IMR-90 (cell line): ENCODE measurements at regions not wholly inside any gene's neighbourhood (a gene's known extent, or its start where the extent isn't known, plus 50 kb on each side); places are given as distances from the start of the nearest gene placed in this dataset.

ENCODE experiments used
- ATAC-seq: fragments of 200-7000 bp; cut with Tn5 transposase; 2 replicates; pipeline ENCODE4 v1.9.1; 2020; ENCODE audit warnings: low read depth, mild to moderate bottlenecking, moderate library complexity
- BruUV-seq: library from RNA; stranded (reverse); fragments of 400-500 nt; replicated peaks from 2 replicates; lab custom pipeline; 2021; lab: Mats Ljungman, UMichigan
- CTCF ChIA-PET: fragments of 300-600 bp; formaldehyde crosslinking; extraction: SDS; loops from one replicate; lab custom pipeline; 2021; ENCODE audit warnings: antibody characterized with exemption; lab: Yijun Ruan, JAX
- POLR2A ChIA-PET: fragments of 300-600 bp; sonication (Branson Sonifier 250); formaldehyde crosslinking; loops from one replicate; lab custom pipeline; 2022; ENCODE audit warnings: antibody characterized with exemption; ENCODE audit not compliant: unreplicated experiment; lab: Charles Lee
- DNase-seq: peaks from one replicate; pipeline ENCODE4 v3.0.0; 2013
- H2AFZ ChIP-seq: replicated peaks from 2 replicates; pipeline ENCODE3; 2013; ENCODE audit warnings: low read length, mild to moderate bottlenecking; ENCODE audit not compliant: poor library complexity
- H2AK5ac ChIP-seq: 2 replicates; pipeline ENCODE4 v1.6.1; 2013; ENCODE audit warnings: low read depth, low read length, inconsistent platforms
- H2AK9ac ChIP-seq: replicated peaks from 2 replicates; pipeline ENCODE3; 2013; ENCODE audit warnings: mild to moderate bottlenecking, low read depth, low read length, moderate library complexity; ENCODE audit not compliant: poor library complexity
- H2BK120ac ChIP-seq: 2 replicates; pipeline ENCODE4 v1.6.1; 2013; ENCODE audit warnings: low read depth, low read length, inconsistent platforms
- H2BK15ac ChIP-seq: 3 replicates; pipeline ENCODE4 v1.6.1; 2013; ENCODE audit warnings: low read depth, low read length, inconsistent platforms
- H2BK20ac ChIP-seq: 2 replicates; pipeline ENCODE4 v1.6.1; 2013; ENCODE audit warnings: low read depth, mild to moderate bottlenecking, inconsistent platforms, low read length, moderate library complexity
- H2BK5ac ChIP-seq: 2 replicates; pipeline ENCODE4 v1.6.1; 2013; ENCODE audit warnings: mild to moderate bottlenecking, low read depth, low read length, inconsistent platforms; ENCODE audit not compliant: poor library complexity, severe bottlenecking
- H3K14ac ChIP-seq: replicated peaks from 2 replicates; pipeline ENCODE4 v1.6.1; 2013; ENCODE audit warnings: low read depth, low read length, inconsistent platforms
- H3K18ac ChIP-seq: 2 replicates; pipeline ENCODE4 v1.6.1; 2013; ENCODE audit warnings: low read depth, low read length, control low read depth
- H3K23ac ChIP-seq: 2 replicates; pipeline ENCODE4 v1.6.1; 2013; ENCODE audit warnings: low read depth, low read length, inconsistent platforms
- H3K27ac ChIP-seq: 2 replicates; pipeline ENCODE4 v1.5.1; 2013; ENCODE audit warnings: mild to moderate bottlenecking, control low read depth, low read length; ENCODE audit not compliant: insufficient read depth
- H3K27me3 ChIP-seq: 2 replicates; pipeline ENCODE4 v1.6.1; 2013; ENCODE audit warnings: low read length; ENCODE audit not compliant: control insufficient read depth, insufficient read depth
- H3K36me3 ChIP-seq: 2 replicates; pipeline ENCODE4 v1.6.1; 2013; ENCODE audit warnings: low read length, mixed read lengths; ENCODE audit not compliant: control insufficient read depth, insufficient read depth
- H3K4ac ChIP-seq: 2 replicates; pipeline ENCODE4 v1.6.1; 2013; ENCODE audit warnings: low read depth, low read length, inconsistent platforms
- H3K4me1 ChIP-seq: 2 replicates; pipeline ENCODE4 v1.6.1; 2013; ENCODE audit warnings: low read length, mixed read lengths; ENCODE audit not compliant: control insufficient read depth, insufficient read depth
- H3K4me2 ChIP-seq: 2 replicates; pipeline ENCODE4 v1.6.1; 2013; ENCODE audit warnings: low read depth, mild to moderate bottlenecking, control low read depth, low read length, moderate library complexity
- H3K4me3 ChIP-seq: 2 replicates; pipeline ENCODE4 v1.5.1; 2013; ENCODE audit warnings: low read depth, mild to moderate bottlenecking, control low read depth, low read length, moderate library complexity; ENCODE audit not compliant: insufficient read depth
- H3K56ac ChIP-seq: 2 replicates; pipeline ENCODE4 v1.6.1; 2013; ENCODE audit warnings: low read length, inconsistent platforms; ENCODE audit not compliant: insufficient read depth; ENCODE audit errors: extremely low read depth
- H3K79me1 ChIP-seq, 2 experiments: 2 replicates each; pipeline ENCODE4 v1.6.1; 2013; ENCODE audit warnings: low read length in 2 of 2, inconsistent platforms in 1 of 2, low read depth in 1 of 2
- H3K9ac ChIP-seq: 2 replicates; pipeline ENCODE4 v1.6.1; 2013; ENCODE audit warnings: low read depth, low read length, control low read depth
- H3K9me1 ChIP-seq: 2 replicates; pipeline ENCODE4 v1.6.1; 2013; ENCODE audit warnings: low read length, inconsistent platforms; ENCODE audit not compliant: insufficient read depth
- H3K9me3 ChIP-seq: 2 replicates; pipeline ENCODE4 v1.6.1; 2013; ENCODE audit warnings: low read length; ENCODE audit not compliant: control insufficient read depth, insufficient read depth
- H4K20me1 ChIP-seq: 2 replicates; pipeline ENCODE4 v1.6.1; 2013; ENCODE audit warnings: low read length, inconsistent platforms; ENCODE audit not compliant: insufficient read depth
- H4K5ac ChIP-seq: 2 replicates; pipeline ENCODE4 v1.6.1; 2013; ENCODE audit warnings: mild to moderate bottlenecking, low read depth, low read length, control low read depth
- H4K8ac ChIP-seq, 2 experiments: 2 replicates each; pipeline ENCODE4 v1.6.1; 2013; ENCODE audit warnings: low read depth in 2 of 2, low read length in 2 of 2, control low read depth in 1 of 2, inconsistent platforms in 1 of 2
- H4K91ac ChIP-seq: 2 replicates; pipeline ENCODE4 v1.6.1; 2013; ENCODE audit warnings: low read depth, low read length, inconsistent platforms; ENCODE audit not compliant: insufficient read depth
- CEBPB ChIP-seq: IDR thresholded peaks from 2 replicates; pipeline ENCODE4 v1.6.1; 2012; ENCODE audit warnings: low read depth, low read length, improper control_type of control experiment
- WGBS, 2 experiments: methylation state at CpG; one replicate each; pipeline versions ENCODE4 v1.1.5 to v1.1.7; 2013; ENCODE audit warnings: missing lambda C conversion rate in 2 of 2; ENCODE audit not compliant: insufficient read length in 1 of 2; ENCODE audit errors: extremely low coverage in 2 of 2; 5-methylcytosine and 5-hydroxymethylcytosine counted together
- dilution Hi-C: fragments of 300-500 bp; cut with HindIII; formaldehyde crosslinking; loops from one replicate; pipeline ENCODE4 v1.14.3; 2018; ENCODE audit warnings: low sequenced_read_pairs; ENCODE audit not compliant: unreplicated experiment
- in situ Hi-C: fragments of 300-500 bp; cut with MboI; formaldehyde crosslinking; loops from 3 replicates; pipeline ENCODE4 v1.14.3; 2019; ENCODE audit warnings: low sequenced_read_pairs, inconsistent platforms, mixed read lengths
- intact Hi-C: fragments of 100-400 bp; cut with micrococcal nuclease; formaldehyde crosslinking; loops from 2 replicates; pipeline ENCODE4 v1.10.0; 2022
- TF ChIP-seq, protein P1 (sequence below): fragments of 150-350 bp; IDR thresholded peaks from 2 replicates; pipeline ENCODE4 v1.6.1; 2017; ENCODE audit warnings: mild to moderate bottlenecking, antibody characterized with exemption, low read length, low read depth

DNA sequence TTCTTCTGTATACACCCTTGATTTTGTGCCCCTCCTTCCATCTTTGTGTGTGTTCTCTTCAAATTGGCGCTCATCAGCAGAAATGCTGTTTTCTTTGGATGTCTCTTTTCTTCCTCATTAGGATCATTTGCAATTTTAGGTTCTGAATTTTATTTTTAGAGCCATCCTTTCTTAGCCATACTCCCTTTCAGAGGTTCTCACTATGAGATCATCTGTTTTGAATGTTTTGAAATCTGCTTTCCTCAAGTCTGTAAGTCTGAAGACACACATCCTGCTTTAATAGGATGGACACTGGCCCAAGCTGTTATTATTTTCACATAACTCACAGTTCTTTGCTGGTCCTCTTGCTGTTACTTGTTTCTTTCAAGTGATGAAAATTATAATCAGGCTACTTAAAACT lies 124.8 kb downstream of the BDH1 start:
- no peak overlapping the region for H3K23ac ChIP-seq
- H3K56ac ChIP-seq = no peak overlapping the region
- no peak overlapping the region for H4K5ac ChIP-seq
- no TSS peak for BruUV-seq
- H2BK20ac ChIP-seq = no peak overlapping the region
- peak overlapping the region; percentile 34; the same call in 1 of the 2 replicates for H3K18ac ChIP-seq
- H4K20me1 ChIP-seq = no peaks in the 10 kb centered on the region
- H3K14ac ChIP-seq = no peak overlapping the region
- no peak overlapping the region for H4K91ac ChIP-seq
- no peak overlapping the region for H3K4me3 ChIP-seq
- no peak overlapping the region for H2AK5ac ChIP-seq
- H3K4me1 ChIP-seq = peaks cover 10% of the 10 kb centered on the region
- H3K27me3 ChIP-seq = peaks cover 8% of the 10 kb centered on the region
- 0 out of 4 replicates have a peak overlapping the region, but pooled peaks of 1 of the 2 experiments have one; percentile 4 for H4K8ac ChIP-seq
- H3K9me1 ChIP-seq = no peaks in the 10 kb centered on the region
- no peak overlapping the region for H3K9ac ChIP-seq
- H3K9me3 ChIP-seq = peaks cover 2% of the 10 kb centered on the region; the same call in 1 of the 2 replicates
- H2BK120ac ChIP-seq = no peak overlapping the region
- H2BK15ac ChIP-seq = no peak overlapping the region
- in situ Hi-C loops (no loop called here), dilution Hi-C loops (no loop called here), intact Hi-C loops (no loop called here)
- ChIA-PET CTCF (interaction anchor here (0.6 kb wide), 1 partner anchor 35 kb away, joined by 3 read pairs; no protein-coding TSS in a partner anchor), POLR2A (no interaction called here)
- DNase-seq (peak; percentile 73), ATAC-seq (peak; percentile 71; the same call in 1 of the 2 replicates)
- WGBS, 2 experiments = no CpG with 5 or more reads among the region's 1 CpG
- no peak overlapping the region for H3K4ac ChIP-seq
- peak; percentile 23; the same call in 1 of the 2 replicates for TF ChIP-seq CEBPB
- TF ChIP-seq, protein P1, sequence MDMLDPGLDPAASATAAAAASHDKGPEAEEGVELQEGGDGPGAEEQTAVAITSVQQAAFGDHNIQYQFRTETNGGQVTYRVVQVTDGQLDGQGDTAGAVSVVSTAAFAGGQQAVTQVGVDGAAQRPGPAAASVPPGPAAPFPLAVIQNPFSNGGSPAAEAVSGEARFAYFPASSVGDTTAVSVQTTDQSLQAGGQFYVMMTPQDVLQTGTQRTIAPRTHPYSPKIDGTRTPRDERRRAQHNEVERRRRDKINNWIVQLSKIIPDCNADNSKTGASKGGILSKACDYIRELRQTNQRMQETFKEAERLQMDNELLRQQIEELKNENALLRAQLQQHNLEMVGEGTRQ = no peak
- no peak overlapping the region for H2AK9ac ChIP-seq
- H3K4me2 ChIP-seq = peak overlapping the region; percentile 53; the same call in 1 of the 2 replicates
- H3K79me1 ChIP-seq = no peaks in the 10 kb centered on the region
- no peak overlapping the region for H2AFZ ChIP-seq
- H3K27ac ChIP-seq = no peak overlapping the region
- H2BK5ac ChIP-seq = no peak overlapping the region
- no peaks in the 10 kb centered on the region for H3K36me3 ChIP-seq
